Ishikawa (cell line): ENCODE measurements at regions not wholly inside any gene's neighbourhood (a gene's known extent, or its start where the extent isn't known, plus 50 kb on each side); places are given as distances from the start of the nearest gene placed in this dataset.

ENCODE experiments used
- CEBPB ChIP-seq: IDR thresholded peaks from 2 replicates; pipeline ENCODE4 v1.6.1; 2012
- CREB1 ChIP-seq: IDR thresholded peaks from 2 replicates; pipeline ENCODE4 v1.6.1; 2012; ENCODE audit warnings: low read depth
- EGR1 ChIP-seq: IDR thresholded peaks from 2 replicates; pipeline ENCODE4 v1.6.1; 2012
- EP300 ChIP-seq: IDR thresholded peaks from 2 replicates; pipeline ENCODE4 v1.6.1; 2012; ENCODE audit warnings: borderline replicate concordance
- FOXM1 ChIP-seq: IDR thresholded peaks from 2 replicates; pipeline ENCODE4 v1.6.1; 2012; ENCODE audit warnings: low read depth, borderline replicate concordance
- NFIC ChIP-seq: IDR thresholded peaks from 2 replicates; pipeline ENCODE4 v1.6.1; 2012
- RAD21 ChIP-seq: IDR thresholded peaks from 2 replicates; pipeline ENCODE4 v1.6.1; 2012; ENCODE audit warnings: low read depth
- TAF1 ChIP-seq: IDR thresholded peaks from 2 replicates; pipeline ENCODE4 v1.6.1; 2012; ENCODE audit warnings: low read depth, mild to moderate bottlenecking
- TCF12 ChIP-seq: IDR thresholded peaks from 2 replicates; pipeline ENCODE4 v1.6.1; 2012; ENCODE audit warnings: low read depth
- TEAD4 ChIP-seq: IDR thresholded peaks from 2 replicates; pipeline ENCODE4 v1.6.1; 2012
- YY1 ChIP-seq: IDR thresholded peaks from 2 replicates; pipeline ENCODE4 v1.6.1; 2012; ENCODE audit warnings: low read depth
- ZBTB7A ChIP-seq: IDR thresholded peaks from 2 replicates; pipeline ENCODE4 v1.6.1; 2012; ENCODE audit warnings: low read depth
- TF ChIP-seq, protein P1 (sequence below): IDR thresholded peaks from 2 replicates; pipeline ENCODE4 v1.6.1; 2012
- TF ChIP-seq, protein P2 (sequence below): IDR thresholded peaks from 2 replicates; pipeline ENCODE4 v1.6.1; 2012; ENCODE audit warnings: low read depth, mild to moderate bottlenecking
- TF ChIP-seq, protein P3 (sequence below): IDR thresholded peaks from 2 replicates; pipeline ENCODE4 v1.6.1; 2012

DNA sequence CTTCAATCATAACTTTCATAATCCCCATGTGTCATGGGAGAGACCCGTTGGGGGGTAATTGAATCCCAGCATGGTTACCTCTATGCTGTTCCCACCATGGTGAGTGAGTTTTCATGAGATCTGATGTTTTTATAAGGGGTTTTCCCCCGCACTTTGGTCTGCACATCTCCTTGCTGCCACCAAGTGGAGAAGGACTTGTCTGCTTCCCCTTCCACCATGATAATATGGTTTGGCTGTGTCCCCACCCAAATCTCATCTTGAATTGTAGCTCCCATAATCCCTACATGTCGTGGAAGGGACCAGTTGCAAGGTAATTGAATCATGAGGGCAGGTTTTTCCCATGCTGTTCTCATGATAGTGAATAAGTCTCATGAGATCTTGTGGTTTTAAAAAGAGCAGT is 524.9 kb downstream of the SLITRK5 start:
- TF ChIP-seq CEBPB, result no peak
- 0 out of 2 replicates have a peak, but pooled peaks have one; percentile 8 for TF ChIP-seq RAD21
- TF ChIP-seq EGR1, result no peak

DNA sequence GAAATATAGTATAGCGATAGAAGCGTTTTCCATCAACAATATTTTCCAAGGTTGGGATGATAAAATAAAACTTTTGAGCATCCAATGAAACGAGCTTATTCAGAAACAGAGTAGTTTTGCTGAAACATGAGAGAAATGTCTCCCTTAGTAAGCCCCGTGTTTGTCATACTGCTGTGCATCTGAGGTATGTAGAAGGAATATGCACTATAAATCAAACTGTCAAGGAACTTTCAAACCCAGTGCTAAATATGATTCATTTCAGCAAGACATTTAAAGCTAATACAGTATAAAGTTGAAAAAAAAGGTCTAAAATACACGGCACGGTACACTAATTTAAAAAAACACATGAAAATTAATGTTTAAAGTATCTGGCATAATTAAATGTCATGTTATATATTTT is 546.2 kb downstream of the SLITRK5 start:
- TF ChIP-seq CEBPB (no peak), RAD21 (no peak), NFIC (no peak), FOXM1 (peak; percentile 46; the same call in 1 of the 2 replicates), CREB1 (no peak), ZBTB7A (no peak), YY1 (0 out of 2 replicates have a peak, but pooled peaks have one; percentile 23), EP300 (peak; percentile 66; the same call in 1 of the 2 replicates), TEAD4 (peak; percentile 90), TAF1 (no peak), EGR1 (no peak), TCF12 (0 out of 2 replicates have a peak, but pooled peaks have one; percentile 22)
- TF ChIP-seq, protein P1, sequence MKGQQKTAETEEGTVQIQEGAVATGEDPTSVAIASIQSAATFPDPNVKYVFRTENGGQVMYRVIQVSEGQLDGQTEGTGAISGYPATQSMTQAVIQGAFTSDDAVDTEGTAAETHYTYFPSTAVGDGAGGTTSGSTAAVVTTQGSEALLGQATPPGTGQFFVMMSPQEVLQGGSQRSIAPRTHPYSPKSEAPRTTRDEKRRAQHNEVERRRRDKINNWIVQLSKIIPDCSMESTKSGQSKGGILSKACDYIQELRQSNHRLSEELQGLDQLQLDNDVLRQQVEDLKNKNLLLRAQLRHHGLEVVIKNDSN, result no peak
- TF ChIP-seq, protein P2, sequence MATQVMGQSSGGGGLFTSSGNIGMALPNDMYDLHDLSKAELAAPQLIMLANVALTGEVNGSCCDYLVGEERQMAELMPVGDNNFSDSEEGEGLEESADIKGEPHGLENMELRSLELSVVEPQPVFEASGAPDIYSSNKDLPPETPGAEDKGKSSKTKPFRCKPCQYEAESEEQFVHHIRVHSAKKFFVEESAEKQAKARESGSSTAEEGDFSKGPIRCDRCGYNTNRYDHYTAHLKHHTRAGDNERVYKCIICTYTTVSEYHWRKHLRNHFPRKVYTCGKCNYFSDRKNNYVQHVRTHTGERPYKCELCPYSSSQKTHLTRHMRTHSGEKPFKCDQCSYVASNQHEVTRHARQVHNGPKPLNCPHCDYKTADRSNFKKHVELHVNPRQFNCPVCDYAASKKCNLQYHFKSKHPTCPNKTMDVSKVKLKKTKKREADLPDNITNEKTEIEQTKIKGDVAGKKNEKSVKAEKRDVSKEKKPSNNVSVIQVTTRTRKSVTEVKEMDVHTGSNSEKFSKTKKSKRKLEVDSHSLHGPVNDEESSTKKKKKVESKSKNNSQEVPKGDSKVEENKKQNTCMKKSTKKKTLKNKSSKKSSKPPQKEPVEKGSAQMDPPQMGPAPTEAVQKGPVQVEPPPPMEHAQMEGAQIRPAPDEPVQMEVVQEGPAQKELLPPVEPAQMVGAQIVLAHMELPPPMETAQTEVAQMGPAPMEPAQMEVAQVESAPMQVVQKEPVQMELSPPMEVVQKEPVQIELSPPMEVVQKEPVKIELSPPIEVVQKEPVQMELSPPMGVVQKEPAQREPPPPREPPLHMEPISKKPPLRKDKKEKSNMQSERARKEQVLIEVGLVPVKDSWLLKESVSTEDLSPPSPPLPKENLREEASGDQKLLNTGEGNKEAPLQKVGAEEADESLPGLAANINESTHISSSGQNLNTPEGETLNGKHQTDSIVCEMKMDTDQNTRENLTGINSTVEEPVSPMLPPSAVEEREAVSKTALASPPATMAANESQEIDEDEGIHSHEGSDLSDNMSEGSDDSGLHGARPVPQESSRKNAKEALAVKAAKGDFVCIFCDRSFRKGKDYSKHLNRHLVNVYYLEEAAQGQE, result no peak
- TF ChIP-seq, protein P3, sequence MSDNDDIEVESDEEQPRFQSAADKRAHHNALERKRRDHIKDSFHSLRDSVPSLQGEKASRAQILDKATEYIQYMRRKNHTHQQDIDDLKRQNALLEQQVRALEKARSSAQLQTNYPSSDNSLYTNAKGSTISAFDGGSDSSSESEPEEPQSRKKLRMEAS, result no peak

DNA sequence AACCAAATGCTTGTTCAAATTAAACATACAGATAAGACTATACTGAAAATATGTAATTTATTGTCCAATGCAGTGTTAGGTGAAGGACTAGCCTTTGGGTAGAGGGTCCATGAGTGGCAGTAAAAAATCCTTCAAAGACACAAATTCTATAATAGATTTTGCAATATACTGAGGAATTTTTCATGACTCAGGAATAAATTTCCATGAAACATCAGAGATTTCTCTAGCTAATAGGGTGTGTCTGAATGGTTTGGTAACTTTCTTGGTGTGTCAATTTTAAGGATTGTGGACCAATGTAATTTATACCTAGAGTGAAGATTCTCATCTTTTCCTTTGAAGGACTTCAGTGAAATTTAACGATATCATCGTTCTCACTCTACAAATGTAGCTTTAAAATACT is 546.7 kb downstream of the SLITRK5 start:
- TF ChIP-seq CREB1 (no peak), TAF1 (no peak), CEBPB (no peak; the same call in 1 of the 2 replicates), RAD21 (no peak), NFIC (no peak), FOXM1 (no peak), YY1 (no peak), TEAD4 (no peak), EGR1 (no peak), EP300 (no peak), TCF12 (no peak)
- TF ChIP-seq, protein P2, result no peak
- TF ChIP-seq, protein P3, result no peak
- TF ChIP-seq, protein P1, result no peak

DNA sequence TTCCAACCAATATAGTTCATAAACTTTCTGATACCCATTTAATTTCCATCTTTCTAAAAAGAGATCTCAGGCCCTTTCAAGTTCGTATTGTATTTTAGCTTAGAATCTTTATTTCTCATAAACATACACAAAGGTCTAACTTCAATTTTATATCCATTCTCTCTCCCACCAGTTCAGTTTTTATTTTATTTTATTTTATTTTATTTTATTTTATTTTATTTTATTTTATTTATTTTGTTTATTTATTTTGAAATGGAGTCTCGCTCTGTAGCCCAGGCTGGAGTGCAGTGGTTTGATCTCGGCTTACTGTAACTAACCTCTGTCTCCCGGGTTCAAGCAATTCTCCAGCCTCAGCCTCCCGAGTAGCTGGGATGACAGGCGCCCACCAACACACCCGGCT is 552.8 kb downstream of the SLITRK5 start:
- no peak for TF ChIP-seq NFIC
- no peak for TF ChIP-seq EGR1
- TF ChIP-seq, protein P3, result no peak
- TF ChIP-seq CREB1, result no peak
- no peak for TF ChIP-seq TEAD4
- no peak for TF ChIP-seq FOXM1
- no peak for TF ChIP-seq RAD21
- no peak for TF ChIP-seq TAF1
- TF ChIP-seq, protein P2, result no peak
- TF ChIP-seq YY1, result no peak
- no peak for TF ChIP-seq ZBTB7A
- TF ChIP-seq TCF12, result no peak
- TF ChIP-seq, protein P1, result no peak
- no peak for TF ChIP-seq EP300
- no peak for TF ChIP-seq CEBPB
